ENCODE measurements at regions not wholly inside any gene's neighbourhood (a gene's known extent, or its start where the extent isn't known, plus 50 kb on each side); places are given as distances from the start of the nearest gene placed in this dataset.

DNA sequence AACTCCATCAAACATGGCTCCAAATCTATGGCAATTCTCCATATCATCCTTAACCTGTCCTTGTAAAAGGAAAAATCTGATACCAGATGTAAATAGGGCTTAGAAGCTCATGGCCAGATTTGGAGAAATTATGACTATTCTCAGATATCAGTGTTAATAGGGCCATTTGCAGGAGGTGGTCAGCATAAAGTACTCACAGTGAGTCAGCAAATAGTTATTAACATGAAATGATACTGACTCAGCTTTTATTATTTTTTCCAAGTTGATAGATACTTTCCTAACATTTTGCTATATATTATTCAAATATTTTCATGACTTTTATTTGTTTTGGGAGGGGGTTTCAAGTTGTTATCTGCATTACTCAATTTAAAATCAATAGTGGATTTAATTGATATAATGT lies 255.8 kb downstream of the MFSD1 start:
- Histone ChIP-seq H3K4me1 (no peaks in the 10 kb centered on the region), H3K4me3 (no peak overlapping the region), H3K27ac (no peak overlapping the region), H3K36me3 (no peaks in the 10 kb centered on the region), H3K27me3 (no peaks in the 10 kb centered on the region), H3K9me3 (no peaks in the 10 kb centered on the region)
- in situ Hi-C loops (cut with MboI; ENCODE audit: low pct_ligation_motif_present in 1 of 4, low pct_unique_long_range_greater_than_20kb in 1 of 4, low sequenced_read_pairs in 3 of 4): no loop called here
- DNase-seq: no peak
- intact Hi-C loops (cut with DNase I; ENCODE audit: low total_unique reads): no loop called here
- TF ChIP-seq EP300 (IDR thresholded peaks at IDR 0.05; ENCODE audit: low read depth) (no peak), POLR2A (IDR thresholded peaks at IDR 0.05) (no peak), POLR2AphosphoS5 (IDR thresholded peaks at IDR 0.05) (no peak)
- TF ChIP-seq, protein P1, sequence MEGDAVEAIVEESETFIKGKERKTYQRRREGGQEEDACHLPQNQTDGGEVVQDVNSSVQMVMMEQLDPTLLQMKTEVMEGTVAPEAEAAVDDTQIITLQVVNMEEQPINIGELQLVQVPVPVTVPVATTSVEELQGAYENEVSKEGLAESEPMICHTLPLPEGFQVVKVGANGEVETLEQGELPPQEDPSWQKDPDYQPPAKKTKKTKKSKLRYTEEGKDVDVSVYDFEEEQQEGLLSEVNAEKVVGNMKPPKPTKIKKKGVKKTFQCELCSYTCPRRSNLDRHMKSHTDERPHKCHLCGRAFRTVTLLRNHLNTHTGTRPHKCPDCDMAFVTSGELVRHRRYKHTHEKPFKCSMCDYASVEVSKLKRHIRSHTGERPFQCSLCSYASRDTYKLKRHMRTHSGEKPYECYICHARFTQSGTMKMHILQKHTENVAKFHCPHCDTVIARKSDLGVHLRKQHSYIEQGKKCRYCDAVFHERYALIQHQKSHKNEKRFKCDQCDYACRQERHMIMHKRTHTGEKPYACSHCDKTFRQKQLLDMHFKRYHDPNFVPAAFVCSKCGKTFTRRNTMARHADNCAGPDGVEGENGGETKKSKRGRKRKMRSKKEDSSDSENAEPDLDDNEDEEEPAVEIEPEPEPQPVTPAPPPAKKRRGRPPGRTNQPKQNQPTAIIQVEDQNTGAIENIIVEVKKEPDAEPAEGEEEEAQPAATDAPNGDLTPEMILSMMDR (IDR thresholded peaks at IDR 0.05): no peak

DNA sequence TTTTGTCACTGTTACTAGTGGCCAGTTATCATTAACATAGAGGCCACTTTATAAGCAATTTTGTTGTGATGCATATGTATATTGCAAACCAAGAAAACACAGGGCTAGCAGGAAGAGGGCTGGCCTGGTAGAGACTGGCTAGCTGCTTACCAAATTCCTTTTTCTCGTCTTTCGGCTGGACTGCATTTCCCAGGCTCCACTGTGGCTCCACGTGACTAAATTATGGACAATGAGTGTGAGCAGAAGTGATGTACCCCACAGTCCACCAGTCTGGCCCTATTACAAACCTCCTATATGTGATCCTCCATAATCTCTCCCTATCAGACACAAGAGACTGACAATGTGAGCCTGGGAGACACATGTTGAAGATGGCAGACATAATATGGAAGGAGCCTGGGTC lies 257.0 kb downstream of the MFSD1 start:
- Histone ChIP-seq H3K4me1 (no peaks in the 10 kb centered on the region), H3K27me3 (no peaks in the 10 kb centered on the region), H3K9me3 (no peaks in the 10 kb centered on the region), H3K36me3 (no peaks in the 10 kb centered on the region), H3K27ac (no peak overlapping the region), H3K4me3 (no peak overlapping the region)
- WGBS, 2 donors (ENCODE audit: low coverage in 1 of 2): 76 to 90% methylated on average over 3 of the region's 3 CpGs
- DNase-seq: no peak
- TF ChIP-seq POLR2AphosphoS5 (IDR thresholded peaks at IDR 0.05) (no peak), EP300 (IDR thresholded peaks at IDR 0.05; ENCODE audit: low read depth) (no peak), POLR2A (IDR thresholded peaks at IDR 0.05) (no peak)
- TF ChIP-seq, protein P1 (IDR thresholded peaks at IDR 0.05): no peak
- intact Hi-C loops (cut with DNase I; ENCODE audit: low total_unique reads): no loop called here
- in situ Hi-C loops (cut with MboI; ENCODE audit: low pct_ligation_motif_present in 1 of 4, low pct_unique_long_range_greater_than_20kb in 1 of 4, low sequenced_read_pairs in 3 of 4): no loop called here

DNA sequence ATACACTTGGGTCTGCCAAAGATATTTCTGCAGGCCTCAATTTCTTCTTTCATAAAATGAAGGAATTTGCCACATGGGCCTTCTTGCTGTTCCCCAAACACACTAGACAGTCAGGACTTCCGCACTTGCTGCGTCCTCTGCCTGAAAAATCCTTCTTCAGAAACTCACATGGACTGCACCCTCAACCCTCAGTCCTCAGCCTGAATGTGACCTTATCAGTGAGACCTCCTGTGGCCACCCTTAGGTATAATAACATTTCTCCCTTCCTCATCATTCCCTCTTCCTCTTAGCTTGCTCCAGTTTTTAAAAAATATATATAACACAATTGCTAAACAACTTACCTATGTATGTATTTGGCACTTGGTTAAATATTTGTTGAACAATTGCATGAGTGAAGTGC lies 257.5 kb downstream of the MFSD1 start:
- Histone ChIP-seq H3K36me3 (no peaks in the 10 kb centered on the region), H3K27ac (no peak overlapping the region), H3K27me3 (no peaks in the 10 kb centered on the region), H3K4me1 (no peaks in the 10 kb centered on the region), H3K4me3 (no peak overlapping the region), H3K9me3 (no peaks in the 10 kb centered on the region)
- in situ Hi-C loops (cut with MboI; ENCODE audit: low pct_ligation_motif_present in 1 of 4, low pct_unique_long_range_greater_than_20kb in 1 of 4, low sequenced_read_pairs in 3 of 4): no loop called here
- intact Hi-C loops (cut with DNase I; ENCODE audit: low total_unique reads): no loop called here
- no peak for TF ChIP-seq POLR2AphosphoS5 (IDR thresholded peaks at IDR 0.05)
- TF ChIP-seq, protein P1 (IDR thresholded peaks at IDR 0.05): no peak
- no peak for TF ChIP-seq EP300 (IDR thresholded peaks at IDR 0.05; ENCODE audit: low read depth)
- no peak for TF ChIP-seq POLR2A (IDR thresholded peaks at IDR 0.05)
- 91 to 100% methylated on average over 2 of the region's 2 CpGs for WGBS, 2 donors (ENCODE audit: low coverage in 1 of 2)
- DNase-seq: no peak

DNA sequence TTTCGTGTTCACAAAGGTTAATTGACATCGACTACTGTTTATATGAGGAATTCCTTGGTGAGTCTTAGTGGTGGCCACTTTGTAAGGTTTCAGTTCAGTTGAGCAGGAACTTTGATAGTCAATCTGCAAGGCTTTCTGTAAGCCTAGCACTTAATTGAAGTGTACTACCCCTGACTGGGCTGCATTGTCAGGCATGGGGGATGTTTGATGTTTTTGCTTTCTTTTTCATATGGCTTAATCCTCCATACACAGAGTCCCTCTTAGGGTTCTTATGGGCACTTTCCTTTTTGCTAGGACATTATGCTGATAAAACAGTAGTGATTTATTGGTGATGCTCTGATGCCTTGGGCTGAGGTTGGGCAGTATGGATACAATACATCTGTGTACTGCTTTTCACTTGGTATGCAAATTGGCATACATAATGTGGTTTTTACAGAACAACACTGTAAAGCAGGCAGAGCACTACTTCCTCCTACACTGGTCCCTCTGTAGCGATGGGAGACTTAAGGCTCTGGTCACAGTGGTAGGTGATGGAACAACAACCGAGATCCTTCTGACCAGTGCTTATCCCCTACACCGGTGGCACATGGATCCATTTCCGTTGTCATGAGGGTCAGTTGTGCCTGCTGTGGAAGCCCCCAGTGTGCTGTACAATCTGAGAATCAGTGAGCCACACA lies 261.0 kb downstream of the MFSD1 start:
- 79% methylated on average over 2 to 6 of the region's 6 CpGs for WGBS, 2 donors (ENCODE audit: low coverage in 1 of 2)
- in situ Hi-C loops (cut with MboI; ENCODE audit: low pct_ligation_motif_present in 1 of 4, low pct_unique_long_range_greater_than_20kb in 1 of 4, low sequenced_read_pairs in 3 of 4): no loop called here
- H3K27ac ChIP-seq: no peak overlapping the region

More for the DNA sequence above, 261.0 kb downstream of the MFSD1 start:
- Histone ChIP-seq H3K4me1 (no peaks in the 10 kb centered on the region), H3K4me3 (no peak overlapping the region), H3K9me3 (no peaks in the 10 kb centered on the region), H3K36me3 (no peaks in the 10 kb centered on the region), H3K27me3 (no peaks in the 10 kb centered on the region)
- DNase-seq: no peak
- intact Hi-C loops (cut with DNase I; ENCODE audit: low total_unique reads): no loop called here
- TF ChIP-seq, protein P1 (IDR thresholded peaks at IDR 0.05): no peak
- TF ChIP-seq POLR2A (IDR thresholded peaks at IDR 0.05) (no peak), POLR2AphosphoS5 (IDR thresholded peaks at IDR 0.05) (no peak), EP300 (IDR thresholded peaks at IDR 0.05; ENCODE audit: low read depth) (no peak)
